Prostate gland (tissue), 2 donors: ENCODE measurements at regions not wholly inside any gene's neighbourhood (a gene's known extent, or its start where the extent isn't known, plus 50 kb on each side); places are given as distances from the start of the nearest gene placed in this dataset.

Source experiments
- POLR2A ChIP-seq: fragments of 450-650 bp; IDR thresholded peaks from one replicate; pipeline ENCODE4 v1.6.1; 2016; ENCODE audit warnings: antibody characterized with exemption, mild to moderate bottlenecking
- POLR2AphosphoS5 ChIP-seq: sonication (generic); formaldehyde crosslinking; IDR thresholded peaks from one replicate; pipeline ENCODE4 v1.6.1; 2017; ENCODE audit warnings: antibody characterized with exemption
- TF ChIP-seq, protein P1 (sequence below), 4 experiments: fragments of 200-600 bp in 2 of 4; fragments of 450-650 bp in 2 of 4; sonication (generic) in 2 of 4; IDR thresholded peaks; 1 replicate in 3 of 4; 2 replicates in 1 of 4; pipeline ENCODE4 v1.5.1; 2016 to 2019; ENCODE audit warnings: antibody characterized with exemption in 4 of 4, mild to moderate bottlenecking in 2 of 4, moderate library complexity in 2 of 4

DNA sequence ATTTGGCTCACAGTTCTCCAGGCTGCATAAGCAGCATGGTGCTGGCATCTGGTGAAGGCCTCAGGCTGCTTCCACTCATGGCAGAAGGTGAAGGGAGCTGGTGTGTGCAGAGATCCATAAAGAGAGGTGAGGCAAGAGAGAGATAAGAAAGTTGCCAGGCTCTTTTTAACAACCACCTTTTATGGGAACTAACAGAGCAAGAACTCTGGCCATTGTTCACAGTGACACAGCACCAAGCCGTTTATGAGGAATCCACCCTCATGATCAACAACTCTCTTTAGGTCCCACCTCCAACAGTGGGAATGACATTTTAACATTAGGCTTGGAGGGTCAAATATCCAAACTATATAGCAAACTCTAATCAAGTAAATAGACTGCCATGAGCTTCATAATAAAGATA, 557.2 kb upstream of the SUCLG2 start:
- TF ChIP-seq POLR2AphosphoS5, result peak; percentile 78
- TF ChIP-seq, protein P1, sequence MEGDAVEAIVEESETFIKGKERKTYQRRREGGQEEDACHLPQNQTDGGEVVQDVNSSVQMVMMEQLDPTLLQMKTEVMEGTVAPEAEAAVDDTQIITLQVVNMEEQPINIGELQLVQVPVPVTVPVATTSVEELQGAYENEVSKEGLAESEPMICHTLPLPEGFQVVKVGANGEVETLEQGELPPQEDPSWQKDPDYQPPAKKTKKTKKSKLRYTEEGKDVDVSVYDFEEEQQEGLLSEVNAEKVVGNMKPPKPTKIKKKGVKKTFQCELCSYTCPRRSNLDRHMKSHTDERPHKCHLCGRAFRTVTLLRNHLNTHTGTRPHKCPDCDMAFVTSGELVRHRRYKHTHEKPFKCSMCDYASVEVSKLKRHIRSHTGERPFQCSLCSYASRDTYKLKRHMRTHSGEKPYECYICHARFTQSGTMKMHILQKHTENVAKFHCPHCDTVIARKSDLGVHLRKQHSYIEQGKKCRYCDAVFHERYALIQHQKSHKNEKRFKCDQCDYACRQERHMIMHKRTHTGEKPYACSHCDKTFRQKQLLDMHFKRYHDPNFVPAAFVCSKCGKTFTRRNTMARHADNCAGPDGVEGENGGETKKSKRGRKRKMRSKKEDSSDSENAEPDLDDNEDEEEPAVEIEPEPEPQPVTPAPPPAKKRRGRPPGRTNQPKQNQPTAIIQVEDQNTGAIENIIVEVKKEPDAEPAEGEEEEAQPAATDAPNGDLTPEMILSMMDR (IDR thresholded peaks at IDR 0.05), result no peak
- no peak for TF ChIP-seq POLR2A
